HCT116 (cell line): ENCODE measurements at regions not wholly inside any gene's neighbourhood (a gene's known extent, or its start where the extent isn't known, plus 50 kb on each side); places are given as distances from the start of the nearest gene placed in this dataset.

ENCODE experiments used
- EZH2 ChIP-seq: fragments of 200-600 bp; sonication (generic); IDR thresholded peaks from 2 replicates; pipeline ENCODE4 v1.6.1; 2017; ENCODE audit warnings: antibody characterized with exemption, mixed run types
- POLR2A ChIP-seq: IDR thresholded peaks from 2 replicates; pipeline ENCODE4 v1.7.0; 2011; ENCODE audit warnings: borderline replicate concordance; ENCODE audit not compliant: insufficient read depth, insufficient read length; ENCODE audit errors: extremely low read depth
- RAD21 ChIP-seq: IDR thresholded peaks from 2 replicates; pipeline ENCODE4 v1.6.1; 2012; ENCODE audit warnings: low read depth, mild to moderate bottlenecking
- SIN3A ChIP-seq: IDR thresholded peaks from 2 replicates; pipeline ENCODE4 v1.6.1; 2012; ENCODE audit warnings: low read depth
- YY1 ChIP-seq: IDR thresholded peaks from 2 replicates; pipeline ENCODE4 v1.6.1; 2011; ENCODE audit warnings: low read length, low read depth, moderate library complexity, mild to moderate bottlenecking; ENCODE audit not compliant: insufficient replicate concordance; ENCODE audit errors: extremely low read depth
- ZFX ChIP-seq: fragments of 450-650 bp; IDR thresholded peaks from 2 replicates; pipeline ENCODE4 v1.6.1; 2017
- TF ChIP-seq, protein P1 (sequence below), 3 experiments: fragments of 200-600 bp in 1 of 3; sonication (generic) in 1 of 3; IDR thresholded peaks in 2 of 3; conservative IDR thresholded peaks in 1 of 3; 2 replicates each; pipeline ENCODE4 v1.5.1; 2012 to 2017; ENCODE audit warnings: low read depth in 2 of 3, low read length in 2 of 3, antibody characterized with exemption in 1 of 3, borderline replicate concordance in 1 of 3, control low read depth in 1 of 3, mild to moderate bottlenecking in 1 of 3, mixed read lengths in 1 of 3, mixed run types in 1 of 3, moderate library complexity in 1 of 3; ENCODE audit not compliant: insufficient read depth in 1 of 3
- TF ChIP-seq, protein P2 (sequence below): IDR thresholded peaks from 2 replicates; pipeline ENCODE4 v1.6.1; 2011; ENCODE audit warnings: mild to moderate bottlenecking, low read length, moderate library complexity; ENCODE audit not compliant: insufficient replicate concordance; ENCODE audit errors: extremely low read depth

DNA sequence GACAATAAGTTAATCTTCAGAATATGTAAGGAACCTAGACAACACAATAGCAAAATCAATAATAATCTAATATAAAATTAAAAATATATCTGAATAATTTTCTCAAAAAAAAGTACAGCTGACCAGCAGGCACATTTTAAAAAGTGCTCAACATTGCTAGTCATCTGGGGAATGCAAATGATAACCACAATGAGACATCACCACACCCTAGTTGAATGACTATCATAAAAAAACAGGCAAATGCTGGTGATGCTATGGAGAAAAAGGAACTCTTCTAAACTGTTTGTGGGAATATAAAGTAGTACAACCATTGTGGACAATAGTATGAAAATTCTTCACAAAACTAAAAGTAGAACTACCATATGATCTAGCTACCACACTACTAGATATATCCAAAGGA, 956.9 kb upstream of the NDST4 start:
- TF ChIP-seq, protein P1, sequence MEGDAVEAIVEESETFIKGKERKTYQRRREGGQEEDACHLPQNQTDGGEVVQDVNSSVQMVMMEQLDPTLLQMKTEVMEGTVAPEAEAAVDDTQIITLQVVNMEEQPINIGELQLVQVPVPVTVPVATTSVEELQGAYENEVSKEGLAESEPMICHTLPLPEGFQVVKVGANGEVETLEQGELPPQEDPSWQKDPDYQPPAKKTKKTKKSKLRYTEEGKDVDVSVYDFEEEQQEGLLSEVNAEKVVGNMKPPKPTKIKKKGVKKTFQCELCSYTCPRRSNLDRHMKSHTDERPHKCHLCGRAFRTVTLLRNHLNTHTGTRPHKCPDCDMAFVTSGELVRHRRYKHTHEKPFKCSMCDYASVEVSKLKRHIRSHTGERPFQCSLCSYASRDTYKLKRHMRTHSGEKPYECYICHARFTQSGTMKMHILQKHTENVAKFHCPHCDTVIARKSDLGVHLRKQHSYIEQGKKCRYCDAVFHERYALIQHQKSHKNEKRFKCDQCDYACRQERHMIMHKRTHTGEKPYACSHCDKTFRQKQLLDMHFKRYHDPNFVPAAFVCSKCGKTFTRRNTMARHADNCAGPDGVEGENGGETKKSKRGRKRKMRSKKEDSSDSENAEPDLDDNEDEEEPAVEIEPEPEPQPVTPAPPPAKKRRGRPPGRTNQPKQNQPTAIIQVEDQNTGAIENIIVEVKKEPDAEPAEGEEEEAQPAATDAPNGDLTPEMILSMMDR (IDR thresholded peaks at IDR 0.05 in 2 of 3, conservative IDR thresholded peaks at IDR 0.05 in 1 of 3; ENCODE audit: borderline replicate concordance in 1 of 3, insufficient read depth in 1 of 3, low read depth in 2 of 3, low read length in 2 of 3), result no peak
- TF ChIP-seq SIN3A (no peak), RAD21 (no peak), ZFX (no peak), EZH2 (no peak), YY1 (no peak), POLR2A (no peak)
- TF ChIP-seq, protein P2, sequence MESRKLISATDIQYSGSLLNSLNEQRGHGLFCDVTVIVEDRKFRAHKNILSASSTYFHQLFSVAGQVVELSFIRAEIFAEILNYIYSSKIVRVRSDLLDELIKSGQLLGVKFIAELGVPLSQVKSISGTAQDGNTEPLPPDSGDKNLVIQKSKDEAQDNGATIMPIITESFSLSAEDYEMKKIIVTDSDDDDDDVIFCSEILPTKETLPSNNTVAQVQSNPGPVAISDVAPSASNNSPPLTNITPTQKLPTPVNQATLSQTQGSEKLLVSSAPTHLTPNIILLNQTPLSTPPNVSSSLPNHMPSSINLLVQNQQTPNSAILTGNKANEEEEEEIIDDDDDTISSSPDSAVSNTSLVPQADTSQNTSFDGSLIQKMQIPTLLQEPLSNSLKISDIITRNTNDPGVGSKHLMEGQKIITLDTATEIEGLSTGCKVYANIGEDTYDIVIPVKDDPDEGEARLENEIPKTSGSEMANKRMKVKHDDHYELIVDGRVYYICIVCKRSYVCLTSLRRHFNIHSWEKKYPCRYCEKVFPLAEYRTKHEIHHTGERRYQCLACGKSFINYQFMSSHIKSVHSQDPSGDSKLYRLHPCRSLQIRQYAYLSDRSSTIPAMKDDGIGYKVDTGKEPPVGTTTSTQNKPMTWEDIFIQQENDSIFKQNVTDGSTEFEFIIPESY, result no peak
